ENCODE measurements at regions not wholly inside any gene's neighbourhood (a gene's known extent, or its start where the extent isn't known, plus 50 kb on each side); places are given as distances from the start of the nearest gene placed in this dataset.

GRCh38 chr1:184279911-184280458 lies 106.8 kb upstream of the C1orf21 start:
- no peaks in the 10 kb centered on the region for H3K9me3 ChIP-seq
- no peaks in the 10 kb centered on the region for H3K36me3 ChIP-seq
- DNase-seq, result no peak
- no peaks in the 10 kb centered on the region for H3K27me3 ChIP-seq
- intact Hi-C loops (cut with DNase I; ENCODE audit: low total_unique reads), result no loop called here
- H3K4me3 ChIP-seq, result no peak overlapping the region
- no peak for TF ChIP-seq CTCF (IDR thresholded peaks at IDR 0.05)
- H3K4me1 ChIP-seq, result peaks cover 0 to 13% (median 5%) of the 10 kb centered on the region in 4 donors
- no peak overlapping the region for H3K27ac ChIP-seq

GRCh38 chr1:184283999-184284398 lies 102.8 kb upstream of the C1orf21 start:
- no peaks in the 10 kb centered on the region for H3K36me3 ChIP-seq
- peaks cover 0 to 13% (median 5%) of the 10 kb centered on the region in 4 donors for H3K4me1 ChIP-seq
- DNase-seq, result no peak
- H3K27ac ChIP-seq, result no peak overlapping the region
- no peak for TF ChIP-seq CTCF (IDR thresholded peaks at IDR 0.05)
- no peaks in the 10 kb centered on the region for H3K9me3 ChIP-seq
- H3K4me3 ChIP-seq, result no peak overlapping the region
- intact Hi-C loops (cut with DNase I; ENCODE audit: low total_unique reads), result no loop called here
- no peaks in the 10 kb centered on the region for H3K27me3 ChIP-seq

GRCh38 chr1:184284900-184285299 lies 101.9 kb upstream of the C1orf21 start:
- peaks cover 0 to 13% (median 5%) of the 10 kb centered on the region in 4 donors for H3K4me1 ChIP-seq
- H3K27me3 ChIP-seq, result no peaks in the 10 kb centered on the region
- H3K27ac ChIP-seq, result no peak overlapping the region
- intact Hi-C loops (cut with DNase I; ENCODE audit: low total_unique reads), result no loop called here
- no peak for DNase-seq
- TF ChIP-seq CTCF (IDR thresholded peaks at IDR 0.05), result no peak
- H3K9me3 ChIP-seq, result no peaks in the 10 kb centered on the region
- H3K4me3 ChIP-seq, result no peak overlapping the region
- no peaks in the 10 kb centered on the region for H3K36me3 ChIP-seq

GRCh38 chr1:184285401-184286087 lies 101.3 kb upstream of the C1orf21 start:
- intact Hi-C loops (cut with DNase I; ENCODE audit: low total_unique reads), result no loop called here

GRCh38 chr1:184287001-184287400 lies 99.8 kb upstream of the C1orf21 start:
- Histone ChIP-seq H3K27me3 (no peaks in the 10 kb centered on the region), H3K36me3 (no peaks in the 10 kb centered on the region), H3K4me3 (no peak overlapping the region), H3K27ac (no peak overlapping the region), H3K4me1 (peaks cover 0 to 13% (median 5%) of the 10 kb centered on the region in 4 donors), H3K9me3 (no peaks in the 10 kb centered on the region)
- no peak for DNase-seq
- TF ChIP-seq CTCF (IDR thresholded peaks at IDR 0.05), result no peak
- intact Hi-C loops (cut with DNase I; ENCODE audit: low total_unique reads), result no loop called here

More at GRCh38 chr1:184285401-184286087, 101.3 kb upstream of the C1orf21 start:
- no peak overlapping the region for H3K27ac ChIP-seq
- no peaks in the 10 kb centered on the region for H3K9me3 ChIP-seq
- DNase-seq, result no peak
- no peak overlapping the region for H3K4me3 ChIP-seq
- no peaks in the 10 kb centered on the region for H3K27me3 ChIP-seq
- peaks cover 0 to 13% (median 5%) of the 10 kb centered on the region in 4 donors for H3K4me1 ChIP-seq
- H3K36me3 ChIP-seq, result no peaks in the 10 kb centered on the region
- TF ChIP-seq CTCF (IDR thresholded peaks at IDR 0.05), result no peak
